Mammary epithelial cell (primary cell): ENCODE measurements at regions not wholly inside any gene's neighbourhood (a gene's known extent, or its start where the extent isn't known, plus 50 kb on each side); places are given as distances from the start of the nearest gene placed in this dataset.

Experiments
- CTCF ChIP-seq, 2 donors: IDR thresholded peaks in 1 of 2; conservative IDR thresholded peaks in 1 of 2; 2 replicates each; pipeline ENCODE4 v1.5.1; 2011 to 2012; ENCODE audit warnings: inconsistent platforms in 2 of 2, low read length in 2 of 2, mild to moderate bottlenecking in 2 of 2, control low read depth in 1 of 2, low read depth in 1 of 2; ENCODE audit not compliant: insufficient read depth in 1 of 2; ENCODE audit errors: extremely low read depth in 1 of 2
- EZH2 ChIP-seq: IDR thresholded peaks from 2 replicates; pipeline ENCODE4 v1.6.1; 2012; ENCODE audit warnings: low read length, inconsistent platforms, borderline replicate concordance

GRCh38 chr5:72559866-72560766 is 52.9 kb upstream of the ZNF366 start:
- no peak for TF ChIP-seq CTCF (conservative IDR thresholded peaks at IDR 0.05 in 1 of 2, IDR thresholded peaks at IDR 0.05 in 1 of 2; ENCODE audit: extremely low read depth in 1 of 2, insufficient read depth in 1 of 2, low read depth in 1 of 2, low read length in 2 of 2)
- TF ChIP-seq EZH2 = no peak
